Pulmonary artery endothelial cell (primary cell): ENCODE measurements at regions not wholly inside any gene's neighbourhood (a gene's known extent, or its start where the extent isn't known, plus 50 kb on each side); places are given as distances from the start of the nearest gene placed in this dataset.
"Not testable (repeated sequence)": the region's sequence is repeated elsewhere in the genome, so short reads cannot be mapped to it uniquely, and the experiment has no call there.

Experiments used
- DNase-seq: peaks from one replicate; pipeline ENCODE4 v3.0.0-alpha.2; 2011; ENCODE audit warnings: low read depth, low spot score

DNA sequence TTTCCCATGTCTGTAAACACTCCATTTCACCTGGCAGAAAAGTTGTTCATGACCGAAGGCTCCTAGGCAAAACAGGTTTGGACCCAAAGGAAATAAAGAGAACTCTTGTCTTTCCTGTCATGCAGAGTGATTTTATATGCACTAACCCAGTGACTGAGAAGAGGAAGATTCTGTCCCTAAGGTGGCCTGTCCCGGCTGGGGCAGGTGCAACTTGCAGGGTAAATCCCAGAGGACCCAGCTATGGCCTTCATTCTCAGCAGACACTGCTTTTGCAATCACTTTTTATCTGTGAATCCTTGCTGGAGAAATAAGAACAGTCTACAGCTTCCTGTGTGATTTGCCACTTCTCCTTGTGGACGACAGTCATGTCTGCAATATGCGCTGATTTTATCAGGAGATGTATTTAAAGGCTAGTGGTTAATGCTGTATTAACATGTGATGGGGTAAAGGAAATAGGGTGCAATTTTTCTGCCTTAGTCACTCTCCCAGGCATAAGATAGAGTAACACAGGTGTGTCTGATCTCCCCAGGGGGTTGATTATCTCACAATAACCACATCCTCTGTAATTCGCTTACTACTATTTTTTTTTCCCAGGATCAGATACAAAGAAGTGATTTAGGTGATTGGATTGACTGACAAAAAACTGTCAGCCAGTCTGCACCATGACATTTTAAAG is 696.8 kb upstream of the SOX9 start:
- DNase-seq, result no peak

GRCh38 chr17:71427801-71428200 is 693.0 kb upstream of the SOX9 start:
- no peak for DNase-seq

DNA sequence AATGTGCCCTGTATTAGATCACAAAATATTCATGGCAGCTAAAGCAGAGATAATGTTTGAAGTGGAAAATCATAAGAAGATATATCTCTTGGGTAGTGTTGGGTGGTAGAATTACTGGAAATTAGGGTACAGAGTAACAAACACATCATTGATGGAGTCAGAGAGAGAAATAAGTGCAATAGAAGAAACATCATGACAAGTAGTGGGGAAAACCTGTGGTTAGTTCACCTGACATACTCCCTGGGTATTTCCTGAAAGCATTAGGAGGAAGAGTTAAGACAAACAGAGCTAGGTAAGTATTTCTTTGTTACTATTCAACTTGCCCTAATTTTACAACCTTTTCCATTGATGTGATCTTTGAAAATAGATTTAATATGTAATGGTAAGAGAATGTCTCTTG is 691.9 kb upstream of the SOX9 start:
- no peak for DNase-seq

GRCh38 chr17:71430281-71430680 is 690.5 kb upstream of the SOX9 start:
- DNase-seq, result no peak

DNA sequence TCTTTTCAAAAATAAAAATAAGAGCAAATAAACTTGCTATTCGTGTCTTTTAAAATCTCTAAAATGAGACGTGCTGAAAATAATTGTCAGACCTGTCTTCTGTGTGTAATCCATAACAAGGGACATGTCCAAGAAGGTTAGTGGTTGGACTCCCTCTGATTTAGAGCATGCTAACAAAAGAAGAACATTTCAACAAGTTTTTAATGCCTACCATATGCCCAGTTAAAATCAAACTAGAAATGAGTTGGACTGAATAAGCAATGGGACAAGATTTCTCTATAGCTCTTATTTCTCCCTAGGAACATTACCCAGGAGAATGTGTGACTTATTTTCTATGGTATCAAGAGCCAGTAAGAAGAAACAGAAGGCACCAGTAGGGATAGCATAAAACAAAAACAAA is 689.7 kb upstream of the SOX9 start:
- no peak for DNase-seq

DNA sequence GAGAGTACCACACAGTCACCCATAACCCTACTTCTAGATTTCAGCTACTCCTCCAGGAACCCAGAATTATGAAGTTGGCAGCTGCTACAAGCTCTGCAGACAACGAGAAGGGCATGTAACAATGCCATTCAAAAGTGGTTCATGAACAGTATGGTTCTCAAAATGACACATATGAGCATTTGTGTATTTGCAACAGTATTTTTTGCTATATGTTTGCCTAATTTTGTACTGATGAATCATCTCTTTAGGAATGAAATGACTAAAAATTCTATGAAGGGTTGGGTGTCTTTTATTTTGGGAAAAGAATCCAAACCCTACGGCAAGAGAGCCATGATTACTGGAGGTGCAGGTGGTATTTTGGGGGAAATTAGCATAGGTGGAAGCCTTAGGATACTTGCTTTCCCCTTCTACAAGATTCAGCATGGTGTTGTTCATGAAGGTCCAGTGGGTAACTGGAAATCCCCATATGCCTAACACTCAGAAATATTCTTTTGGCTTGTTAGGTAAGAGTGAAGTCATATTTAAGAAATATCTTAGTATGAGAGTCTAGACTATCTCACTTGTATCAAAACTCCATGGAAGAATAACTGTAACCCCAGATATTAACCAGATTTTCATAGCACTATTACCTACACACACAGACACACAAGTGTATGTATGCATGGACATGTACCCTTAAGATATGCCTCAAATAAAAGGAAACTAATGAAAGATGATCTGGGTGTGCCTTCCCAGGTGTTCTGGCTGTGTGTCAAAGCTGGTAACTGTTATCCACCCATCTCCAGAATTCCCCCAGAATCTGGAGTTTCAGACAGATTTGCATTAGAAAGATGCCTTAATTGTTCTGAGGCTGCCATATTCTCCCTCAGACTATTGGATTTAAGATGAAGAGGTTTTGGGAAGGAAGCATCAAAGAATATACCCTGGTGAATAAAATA is 688.2 kb upstream of the SOX9 start:
- no peak for DNase-seq

GRCh38 chr17:71434716-71435115 is 686.1 kb upstream of the SOX9 start:
- no peak for DNase-seq

- DNase-seq, result no peak
Measured at GRCh38 chr17:71436479-71436878, 684.3 kb upstream of the SOX9 start.

GRCh38 chr17:71437166-71437565 is 683.7 kb upstream of the SOX9 start:
- no peak for DNase-seq

DNA sequence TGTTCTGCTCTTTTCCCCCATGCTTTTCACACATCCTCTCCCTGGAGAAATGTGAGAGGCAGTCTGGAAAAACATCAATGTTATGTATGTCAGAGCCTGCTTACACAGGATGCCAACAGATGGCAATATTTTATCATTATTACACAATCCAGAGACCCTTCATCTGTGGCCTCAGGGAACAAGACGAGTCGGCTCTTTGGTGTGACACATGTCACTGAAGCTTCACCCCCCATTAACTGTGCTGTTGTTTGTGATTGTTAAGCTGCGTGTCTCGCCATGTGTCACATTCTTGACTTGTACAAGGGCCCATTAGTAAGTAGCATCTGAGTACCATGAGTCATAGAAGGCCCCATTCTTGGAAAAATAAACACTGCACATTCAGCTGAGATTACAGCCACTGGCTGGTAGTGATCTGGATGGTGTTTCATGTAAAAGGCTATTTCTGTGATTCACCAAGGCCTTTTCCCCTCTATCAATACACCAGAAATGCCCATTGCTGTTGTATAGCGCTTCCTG is 682.1 kb upstream of the SOX9 start:
- DNase-seq, result no peak

GRCh38 chr17:71440513-71440912 is 680.3 kb upstream of the SOX9 start:
- no peak for DNase-seq

GRCh38 chr17:71441098-71441497 is 679.7 kb upstream of the SOX9 start:
- no peak for DNase-seq

DNA sequence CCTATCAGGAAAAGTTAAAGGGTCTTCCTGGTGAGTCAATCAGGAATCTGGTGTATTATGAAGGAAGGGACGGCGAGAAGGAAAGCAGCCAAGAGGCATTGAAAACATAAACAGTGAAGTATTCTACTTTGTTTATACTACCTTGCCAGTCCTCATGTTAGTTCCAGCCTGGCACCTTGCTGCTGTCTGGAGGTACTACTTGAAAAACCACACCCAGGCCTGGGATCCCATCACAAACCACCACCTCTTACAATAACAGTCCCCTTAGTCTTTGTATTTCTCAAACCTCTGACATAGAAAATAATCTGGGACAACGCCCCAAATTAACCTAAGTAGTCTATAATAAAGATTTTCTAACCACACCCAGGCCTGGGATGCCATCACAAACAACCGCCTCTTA is 676.7 kb upstream of the SOX9 start:
- no peak for DNase-seq

- DNase-seq, result no peak
Measured at GRCh38 chr17:71446645-71447437, 674.0 kb upstream of the SOX9 start.

DNA sequence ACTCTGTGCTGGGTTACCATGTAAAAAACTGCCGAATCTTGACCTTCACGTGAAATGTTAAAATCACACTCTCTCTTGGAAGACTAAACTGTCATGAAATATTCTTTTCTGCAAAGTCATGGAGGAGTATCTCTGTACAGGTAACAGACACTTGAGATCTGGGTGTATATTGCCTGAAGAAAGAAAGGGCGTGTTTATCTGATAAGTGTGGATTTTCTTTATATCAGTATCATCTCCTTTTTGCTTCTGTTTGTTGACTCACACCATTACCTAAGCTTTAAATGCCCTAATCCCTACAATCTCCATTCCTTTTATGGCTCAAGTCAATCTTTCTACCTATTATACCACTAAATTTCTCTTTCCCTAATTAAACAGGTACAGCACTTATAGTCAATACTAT is 673.2 kb upstream of the SOX9 start:
- no peak for DNase-seq

- DNase-seq, result not testable (repeated sequence)
Measured at GRCh38 chr17:71450657-71451056, 670.2 kb upstream of the SOX9 start.

DNA sequence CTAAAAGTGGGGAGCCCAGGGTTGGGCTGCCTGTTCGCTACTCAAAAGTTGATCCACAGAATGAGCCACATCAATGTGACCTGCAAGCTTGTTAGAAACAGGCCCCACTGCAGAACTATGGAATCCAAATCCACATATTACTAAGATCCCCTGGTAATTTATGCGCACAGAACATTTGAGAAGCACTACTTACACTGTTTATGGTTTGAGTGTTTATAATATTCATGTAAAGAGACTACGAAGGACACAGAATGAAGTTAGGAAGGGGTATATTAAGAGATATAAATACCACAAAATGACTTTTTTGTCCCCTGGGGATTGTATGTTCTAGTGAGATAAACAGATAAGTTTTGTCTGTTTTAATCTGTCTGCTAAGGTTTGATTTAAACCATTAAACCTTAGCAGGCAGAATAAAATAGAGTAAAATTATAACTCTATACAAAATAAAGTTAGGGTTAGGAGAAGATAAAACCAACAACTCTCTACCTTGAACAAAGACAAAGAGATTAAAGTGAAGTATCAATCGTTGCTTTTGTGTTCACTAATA is 666.9 kb upstream of the SOX9 start:
- no peak for DNase-seq

DNA sequence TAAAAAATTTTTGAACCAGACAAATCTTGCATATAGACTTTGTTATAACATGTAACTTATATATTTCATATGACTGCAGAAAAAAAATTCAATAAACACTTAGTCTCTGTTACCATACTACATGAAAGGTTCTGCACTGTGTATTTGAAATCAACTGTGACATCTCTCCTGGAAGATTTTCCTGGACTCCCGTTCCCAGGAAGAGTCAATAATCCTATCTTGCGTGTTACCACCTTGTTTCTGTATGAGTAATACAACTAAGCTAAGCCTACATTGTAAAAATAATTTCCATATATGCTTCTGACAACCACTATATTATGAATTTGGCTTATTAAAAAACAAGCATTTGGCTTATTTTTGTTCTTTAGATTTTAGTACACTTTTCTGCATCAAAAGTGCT is 665.6 kb upstream of the SOX9 start:
- no peak for DNase-seq

DNA sequence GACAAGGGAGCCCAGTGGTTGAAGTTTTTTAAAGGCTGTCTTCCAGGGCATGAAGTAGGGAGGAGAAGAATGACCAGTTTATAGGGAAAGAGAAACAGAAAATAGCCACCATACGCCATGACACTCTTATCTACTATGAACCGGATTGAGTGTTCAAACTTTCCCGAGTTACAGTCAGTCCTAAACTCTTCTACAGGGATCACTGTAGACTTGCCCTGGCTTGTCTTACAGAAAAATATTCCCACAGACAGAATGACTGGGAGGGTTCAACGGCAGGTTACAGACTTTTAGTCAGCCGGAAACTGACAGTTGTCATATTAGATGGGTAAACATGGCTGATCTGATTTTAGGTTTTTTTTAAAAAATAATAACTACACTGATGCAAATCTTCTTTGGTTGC is 662.5 kb upstream of the SOX9 start:
- DNase-seq, result no peak

- no peak for DNase-seq
Measured at GRCh38 chr17:71460943-71461342, 659.9 kb upstream of the SOX9 start.

DNA sequence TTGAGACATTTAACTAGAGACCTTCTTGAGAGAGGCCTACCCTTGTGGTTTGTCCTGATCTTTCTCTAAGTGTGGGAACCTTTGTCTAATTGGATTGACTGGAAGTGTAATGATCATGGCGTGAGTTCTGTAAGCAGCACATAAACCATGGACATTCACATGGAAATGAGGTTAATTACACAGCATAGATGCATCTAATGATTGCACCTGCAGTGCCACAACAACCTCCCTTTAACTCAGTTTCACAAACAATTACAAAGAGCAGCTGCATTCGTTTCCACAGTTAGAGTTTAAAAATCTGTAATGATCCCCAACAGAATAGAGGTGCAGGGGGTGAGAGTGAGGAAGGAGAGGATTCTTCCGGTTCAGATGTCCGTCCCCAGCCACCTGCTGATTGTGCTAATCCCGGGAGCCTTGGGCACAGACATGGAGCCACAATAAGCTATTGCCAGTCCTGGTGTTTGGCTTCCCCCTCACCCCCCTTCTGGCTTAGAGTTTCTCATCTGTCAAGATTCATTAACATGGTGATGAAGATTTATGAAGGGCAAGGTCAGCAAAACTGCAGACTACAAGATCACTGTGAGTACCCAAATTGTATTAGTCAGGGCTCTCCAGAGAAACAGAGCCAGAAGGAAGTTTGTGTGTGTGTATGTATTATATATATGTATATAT is 659.2 kb upstream of the SOX9 start:
- no peak for DNase-seq
